22Rv1 (cell line): ENCODE measurements at regions not wholly inside any gene's neighbourhood (a gene's known extent, or its start where the extent isn't known, plus 50 kb on each side); places are given as distances from the start of the nearest gene placed in this dataset.

Source experiments
- ZFX ChIP-seq: fragments of 450-650 bp; IDR thresholded peaks from 2 replicates; pipeline ENCODE4 v1.6.1; 2017; ENCODE audit warnings: antibody characterized with exemption, borderline replicate concordance
- TF ChIP-seq, protein P1 (sequence below): fragments of 450-650 bp; IDR thresholded peaks from 2 replicates; pipeline ENCODE4 v1.5.1; 2017; ENCODE audit warnings: mild to moderate bottlenecking

DNA sequence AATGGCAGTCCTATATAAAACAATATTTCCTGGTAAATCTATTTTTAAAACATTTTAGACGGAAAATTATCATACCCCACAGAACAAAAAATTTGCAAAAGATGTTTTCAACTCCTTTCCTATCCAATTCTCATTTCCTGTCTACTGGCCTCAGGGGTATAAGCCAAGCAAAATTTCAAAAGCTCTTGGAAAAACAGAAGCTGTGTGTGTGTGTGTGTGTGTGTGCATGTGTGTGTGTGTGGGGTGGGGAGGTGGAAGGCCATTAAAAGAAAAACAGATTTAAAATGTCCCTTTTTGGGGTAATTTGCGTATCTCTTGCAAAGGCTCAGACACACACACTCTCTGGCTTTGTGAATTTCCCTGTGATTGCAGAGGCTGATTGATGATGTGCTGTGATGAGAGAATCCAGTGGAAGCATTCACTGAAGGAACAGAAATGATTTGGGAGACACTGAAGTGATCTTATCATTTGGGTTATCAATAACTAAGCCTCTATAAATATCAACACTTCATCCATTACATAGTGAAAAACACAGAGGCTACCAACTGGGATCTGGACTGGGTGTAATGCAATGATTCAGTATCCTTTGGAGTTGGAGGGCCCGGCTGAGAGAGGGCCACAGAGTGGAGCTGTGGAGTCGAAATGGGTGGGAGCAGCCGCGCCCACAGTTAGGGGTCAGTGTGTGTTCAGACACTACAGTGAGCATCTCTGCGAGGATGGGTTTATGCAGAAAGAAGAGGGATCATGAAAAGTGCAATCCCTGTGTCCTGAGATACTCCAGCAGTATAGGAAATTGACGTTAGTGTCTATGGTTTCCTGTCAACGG, 106.8 kb upstream of the PREP start:
- TF ChIP-seq, protein P1, sequence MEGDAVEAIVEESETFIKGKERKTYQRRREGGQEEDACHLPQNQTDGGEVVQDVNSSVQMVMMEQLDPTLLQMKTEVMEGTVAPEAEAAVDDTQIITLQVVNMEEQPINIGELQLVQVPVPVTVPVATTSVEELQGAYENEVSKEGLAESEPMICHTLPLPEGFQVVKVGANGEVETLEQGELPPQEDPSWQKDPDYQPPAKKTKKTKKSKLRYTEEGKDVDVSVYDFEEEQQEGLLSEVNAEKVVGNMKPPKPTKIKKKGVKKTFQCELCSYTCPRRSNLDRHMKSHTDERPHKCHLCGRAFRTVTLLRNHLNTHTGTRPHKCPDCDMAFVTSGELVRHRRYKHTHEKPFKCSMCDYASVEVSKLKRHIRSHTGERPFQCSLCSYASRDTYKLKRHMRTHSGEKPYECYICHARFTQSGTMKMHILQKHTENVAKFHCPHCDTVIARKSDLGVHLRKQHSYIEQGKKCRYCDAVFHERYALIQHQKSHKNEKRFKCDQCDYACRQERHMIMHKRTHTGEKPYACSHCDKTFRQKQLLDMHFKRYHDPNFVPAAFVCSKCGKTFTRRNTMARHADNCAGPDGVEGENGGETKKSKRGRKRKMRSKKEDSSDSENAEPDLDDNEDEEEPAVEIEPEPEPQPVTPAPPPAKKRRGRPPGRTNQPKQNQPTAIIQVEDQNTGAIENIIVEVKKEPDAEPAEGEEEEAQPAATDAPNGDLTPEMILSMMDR: no peak
- no peak for TF ChIP-seq ZFX
